Heart left ventricle (tissue), 16 donors: ENCODE measurements at regions not wholly inside any gene's neighbourhood (a gene's known extent, or its start where the extent isn't known, plus 50 kb on each side); places are given as distances from the start of the nearest gene placed in this dataset.

Experiments used
- ATAC-seq, 4 donors: fragments of 200-7000 bp; cut with Tn5 transposase; one replicate each; pipeline ENCODE4 v1.9.1; 2020 to 2022; ENCODE audit warnings: moderate library complexity in 4 of 4, mild to moderate bottlenecking in 3 of 4, moderate number of reproducible peaks in 1 of 4
- DNase-seq, 5 donors: peaks; one replicate each; pipeline ENCODE4 v3.0.0-alpha.2; 2020
- H3K27ac ChIP-seq, 12 donors: fragments of 200-600 bp; sonication (generic) in 4 of 12; one replicate each; pipeline versions ENCODE4 v1.5.0 to v1.8.0; 2016 to 2022; ENCODE audit warnings: mild to moderate bottlenecking in 2 of 12
- H3K27me3 ChIP-seq, 9 donors: fragments of 200-600 bp; sonication (generic) in 2 of 9; one replicate each; pipeline versions ENCODE4 v1.5.1 to v1.8.0; 2016 to 2022; ENCODE audit warnings: mild to moderate bottlenecking in 3 of 9
- H3K36me3 ChIP-seq, 9 donors: fragments of 200-600 bp; sonication (generic) in 2 of 9; one replicate each; pipeline versions ENCODE4 v1.5.0 to v1.8.0; 2018 to 2022; ENCODE audit warnings: mild to moderate bottlenecking in 2 of 9
- H3K4me1 ChIP-seq, 12 donors: fragments of 200-600 bp; sonication (generic) in 4 of 12; one replicate each; pipeline versions ENCODE4 v1.5.0 to v1.8.0; 2016 to 2022; ENCODE audit warnings: mild to moderate bottlenecking in 3 of 12
- H3K4me3 ChIP-seq, 12 donors: fragments of 200-600 bp; sonication (generic) in 4 of 12; one replicate each; pipeline versions ENCODE4 v1.5.0 to v1.8.0; 2017 to 2022; ENCODE audit warnings: mild to moderate bottlenecking in 9 of 12, moderate library complexity in 4 of 12
- H3K9me3 ChIP-seq, 12 donors: fragments of 200-600 bp; sonication (generic) in 4 of 12; one replicate each; pipeline versions ENCODE4 v1.5.0 to v1.8.0; 2016 to 2022; ENCODE audit warnings: mild to moderate bottlenecking in 1 of 12
- CTCF ChIP-seq, 12 donors: fragments of 200-600 bp; sonication (generic) in 4 of 12; IDR thresholded peaks; one replicate each; pipeline versions ENCODE4 v1.5.0 to v1.8.0; 2018 to 2022; ENCODE audit warnings: antibody characterized with exemption in 12 of 12, mild to moderate bottlenecking in 5 of 12
- POLR2A ChIP-seq, 2 donors: fragments of 450-650 bp; IDR thresholded peaks; one replicate each; pipeline ENCODE4 v1.6.1; 2017; ENCODE audit warnings: antibody characterized with exemption in 2 of 2, mild to moderate bottlenecking in 2 of 2, moderate library complexity in 2 of 2
- WGBS, 4 donors: extraction: QIAGEN DNeasy Blood & Tissue Kit in 2 of 4; methylation state at CpG; one replicate each; pipeline versions ENCODE4 v1.1.5 to v1.1.7; 2013 to 2018; 5-methylcytosine and 5-hydroxymethylcytosine counted together
- intact Hi-C, 10 donors: fragments of 100-400 bp; cut with DNase I; formaldehyde crosslinking; loops; one replicate each; pipeline versions ENCODE4 v1.11.1 to v1.14.2; 2022
- donor health status: ischemic (EF 13 %, LVEDD 7.1; RV severe dilation, severe dysfunction).
- donor health status: healthy with polysubstance abuse.
- donor health status: DM: no; HTN: yes; CAD: no.
- donor health status: DM: no; HTN: no; CAD: no.
- donor health status: ischemic (EF 25% LVEDD 6.9; RV normal size, moderate dysfunction).
- donor health status: ischemic (EF 25% LVEDD 5.7; RV mildly dilated, moderate dysfunction).
- donor health status: healthy.
- donor health status: DM: yes; HTN: yes; CAD: no.
- donor health status: ischemic (EF 35%, LVEDD 5.7; RV mildly dilated, moderate dysfunction).
- donor health status: nonischemic (EF 11% LVEDD 7.7; RV severe dilation, severe dysfunction).
- donor health status: DM: yes; HTN: yes; CAD: no.
- donor health status: PGD.
- donor health status: ischemic (EF 29% LVEDD 5.4; RV normal size, mild dysfunction).
- donor health status: nonischemic (EF 23%, LVEDD 6.1; RV moderate dilation, normal function).

- peaks cover 0 to 4% (median 0%) of the 10 kb centered on the region in 12 donors for H3K9me3 ChIP-seq
- WGBS, 4 donors, result 87 to 96% (median 91%) methylated on average over 7 of the region's 7 CpGs
- no peak for ATAC-seq
- DNase-seq, result no peak
- H3K27ac ChIP-seq, result no peak overlapping the region
- H3K4me1 ChIP-seq, result peaks cover 0 to 6% (median 0%) of the 10 kb centered on the region in 12 donors
- no peak for TF ChIP-seq CTCF (IDR thresholded peaks at IDR 0.05)
- intact Hi-C loops, result loop anchor here in 1 of 10 donors (10.0 kb wide), 1 partner anchor 245 kb away; no protein-coding TSS in a partner anchor
- no peaks in the 10 kb centered on the region for H3K36me3 ChIP-seq
- no peak overlapping the region for H3K4me3 ChIP-seq
- H3K27me3 ChIP-seq, result no peaks in the 10 kb centered on the region
These were observed 362.3 kb downstream of the SLC4A3 start for GRCh38 chr2:219989744-219990143.

- H3K4me1 ChIP-seq, result peaks cover 0 to 6% (median 0%) of the 10 kb centered on the region in 12 donors
- H3K9me3 ChIP-seq, result no peaks in the 10 kb centered on the region
- peak in 1 of 4 donors; percentile 23 for ATAC-seq
- H3K36me3 ChIP-seq, result no peaks in the 10 kb centered on the region
- WGBS, 4 donors, result 42 to 67% (median 54%) methylated on average over 2 of the region's 2 CpGs
- intact Hi-C loops, result loop anchor here in 1 of 10 donors (10.0 kb wide), 1 partner anchor 246 kb away; no protein-coding TSS in a partner anchor
- no peaks in the 10 kb centered on the region for H3K27me3 ChIP-seq
- H3K4me3 ChIP-seq, result no peak overlapping the region
- TF ChIP-seq CTCF (IDR thresholded peaks at IDR 0.05), result no peak
- no peak for TF ChIP-seq POLR2A (IDR thresholded peaks at IDR 0.05)
- H3K27ac ChIP-seq, result no peak overlapping the region
- DNase-seq, result no peak
These were observed 363.7 kb downstream of the SLC4A3 start for GRCh38 chr2:219991116-219991515.

GRCh38 chr2:219995399-219995798, 368.0 kb downstream of the SLC4A3 start:
- DNase-seq, result no peak

More at GRCh38 chr2:219995399-219995798, 368.0 kb downstream of the SLC4A3 start:
- WGBS, 4 donors, result 77 to 85% (median 79%) methylated on average over 5 of the region's 5 CpGs
- H3K36me3 ChIP-seq, result no peaks in the 10 kb centered on the region
- no peaks in the 10 kb centered on the region for H3K27me3 ChIP-seq
- no peaks in the 10 kb centered on the region for H3K9me3 ChIP-seq
- peaks cover 0 to 6% (median 0%) of the 10 kb centered on the region in 12 donors for H3K4me1 ChIP-seq
- intact Hi-C loops, result loop anchor here in 2 of 10 donors (5.0 to 10.0 kb wide), 2 partner anchors 251 to 253 kb away; no protein-coding TSS in a partner anchor
- no peak overlapping the region for H3K4me3 ChIP-seq
- no peak for ATAC-seq
- no peak for TF ChIP-seq POLR2A (IDR thresholded peaks at IDR 0.05)
- TF ChIP-seq CTCF (IDR thresholded peaks at IDR 0.05), result no peak
- no peak overlapping the region for H3K27ac ChIP-seq
